Body of pancreas (tissue), 4 donors: ENCODE measurements at regions not wholly inside any gene's neighbourhood (a gene's known extent, or its start where the extent isn't known, plus 50 kb on each side); places are given as distances from the start of the nearest gene placed in this dataset.

Experiments
- CTCF ChIP-seq, 7 experiments: fragments of 450-650 bp in 4 of 7; fragments of 200-600 bp in 3 of 7; sonication (generic) in 3 of 7; IDR thresholded peaks; one replicate each; pipeline ENCODE4 v1.5.1; 2016 to 2019; ENCODE audit warnings: antibody characterized with exemption in 7 of 7
- POLR2A ChIP-seq, 3 donors: fragments of 450-650 bp; IDR thresholded peaks; one replicate each; pipeline ENCODE4 v1.6.1; 2016; ENCODE audit warnings: antibody characterized with exemption in 3 of 3, mild to moderate bottlenecking in 2 of 3

GRCh38 chr5:125014202-125014601, 267.8 kb upstream of the ZNF608 start:
- TF ChIP-seq CTCF (IDR thresholded peaks at IDR 0.05) (no peak), POLR2A (IDR thresholded peaks at IDR 0.05) (no peak)
